NCI-H82 treated with DMSO at 0.1 percent for 48 hours (cell line): ENCODE measurements at regions not wholly inside any gene's neighbourhood (a gene's known extent, or its start where the extent isn't known, plus 50 kb on each side); places are given as distances from the start of the nearest gene placed in this dataset.

Source experiments
- DNase-seq: peaks from one replicate; lab custom pipeline; 2025; ENCODE audit not compliant: unreplicated experiment; lab: John Stamatoyannopoulos, UW

- no peak for DNase-seq
Measured at GRCh38 chr5:153881687-153882086, 157.0 kb downstream of the FAM114A2 start.

GRCh38 chr5:153880106-153880505, 158.6 kb downstream of the FAM114A2 start:
- no peak for DNase-seq

GRCh38 chr5:153879596-153879995, 159.1 kb downstream of the FAM114A2 start:
- DNase-seq, result no peak

- no peak for DNase-seq
Measured at GRCh38 chr5:153866176-153866575, 172.5 kb downstream of the FAM114A2 start.

- no peak for DNase-seq
Measured at GRCh38 chr5:153865016-153865415, 173.7 kb downstream of the FAM114A2 start.

- DNase-seq, result no peak
Measured at GRCh38 chr5:153863951-153864350, 174.8 kb downstream of the FAM114A2 start.
